Keratinocyte (primary cell): ENCODE measurements at regions not wholly inside any gene's neighbourhood (a gene's known extent, or its start where the extent isn't known, plus 50 kb on each side); places are given as distances from the start of the nearest gene placed in this dataset.

ENCODE experiments used
- DNase-seq: peaks from one replicate; pipeline ENCODE4 v3.0.0-alpha.2; 2011; ENCODE audit warnings: low read depth, missing footprints, low spot score
- FAIRE-seq: peaks from 2 replicates; lab custom pipeline; 2011; peaks lifted over from hg19 to GRCh38; lab: Jason Lieb, UNC
- H2AFZ ChIP-seq: 2 replicates; pipeline ENCODE4 v1.6.0; 2012; ENCODE audit warnings: low read length, control low read depth, inconsistent platforms; ENCODE audit not compliant: control insufficient read depth
- H3K27ac ChIP-seq: 2 replicates; pipeline ENCODE4 v1.5.1; 2011; ENCODE audit warnings: low read length; ENCODE audit not compliant: control insufficient read depth, insufficient read depth
- H3K27me3 ChIP-seq: 3 replicates; pipeline ENCODE4 v1.6.0; 2011; ENCODE audit warnings: low read length; ENCODE audit not compliant: control insufficient read depth, insufficient read depth; ENCODE audit errors: extremely low read depth
- H3K36me3 ChIP-seq, 2 experiments: 2 replicates in 1 of 2; 3 replicates in 1 of 2; pipeline ENCODE4 v1.5.1; 2011; ENCODE audit warnings: low read length in 2 of 2, mild to moderate bottlenecking in 1 of 2; ENCODE audit not compliant: control insufficient read depth in 2 of 2, insufficient read depth in 2 of 2; ENCODE audit errors: extremely low read depth in 1 of 2
- H3K4me1 ChIP-seq: 3 replicates; pipeline ENCODE4 v1.5.1; 2011; ENCODE audit warnings: low read length; ENCODE audit not compliant: control insufficient read depth, insufficient read depth; ENCODE audit errors: extremely low read depth
- H3K4me2 ChIP-seq: 3 replicates; pipeline ENCODE4 v1.6.0; 2011; ENCODE audit warnings: low read depth, low read length; ENCODE audit not compliant: control insufficient read depth, insufficient read depth; ENCODE audit errors: extremely low read depth
- H3K4me3 ChIP-seq, 3 experiments: fragments of 200-600 bp in 1 of 3; sonication (generic) in 1 of 3; 2 replicates in 2 of 3; 3 replicates in 1 of 3; pipeline ENCODE4 v1.5.1; 2011 to 2016; ENCODE audit warnings: low read length in 3 of 3, mild to moderate bottlenecking in 3 of 3, control low read depth in 2 of 3, inconsistent platforms in 1 of 3, low read depth in 1 of 3, mixed read lengths in 1 of 3, mixed run types in 1 of 3, moderate library complexity in 1 of 3; ENCODE audit not compliant: control insufficient read depth in 2 of 3, insufficient read depth in 2 of 3; ENCODE audit errors: extremely low read depth in 1 of 3
- H3K79me2 ChIP-seq: 2 replicates; pipeline ENCODE4 v1.6.0; 2012; ENCODE audit warnings: low read length; ENCODE audit not compliant: control insufficient read depth, insufficient read depth
- H3K9ac ChIP-seq: 3 replicates; pipeline ENCODE4 v1.6.0; 2011; ENCODE audit warnings: low read length; ENCODE audit not compliant: control insufficient read depth, insufficient read depth; ENCODE audit errors: extremely low read depth
- H3K9me1 ChIP-seq: 3 replicates; pipeline ENCODE4 v1.6.0; 2011; ENCODE audit warnings: low read length; ENCODE audit not compliant: control insufficient read depth, insufficient read depth; ENCODE audit errors: extremely low read depth
- H3K9me3 ChIP-seq: 2 replicates; pipeline ENCODE4 v1.5.1; 2012; ENCODE audit warnings: low read depth, low read length; ENCODE audit not compliant: control insufficient read depth
- H4K20me1 ChIP-seq: 3 replicates; pipeline ENCODE4 v1.6.0; 2011; ENCODE audit warnings: low read length; ENCODE audit not compliant: control insufficient read depth, insufficient read depth; ENCODE audit errors: extremely low read depth
- CTCF ChIP-seq, 3 experiments: IDR thresholded peaks in 1 of 3; conservative IDR thresholded peaks in 1 of 3; optimal IDR thresholded peaks in 1 of 3; 2 replicates in 2 of 3; 3 replicates in 1 of 3; pipeline versions ENCODE3 to v1.5.1; 2011; ENCODE audit warnings: low read length in 3 of 3, mild to moderate bottlenecking in 3 of 3, moderate library complexity in 2 of 3, control low read depth in 1 of 3, inconsistent platforms in 1 of 3; ENCODE audit not compliant: insufficient read depth in 2 of 3; ENCODE audit errors: extremely low read depth in 1 of 3
- EZH2 ChIP-seq: IDR thresholded peaks from one replicate; pipeline ENCODE4 v1.6.1; 2012; ENCODE audit warnings: inconsistent platforms, mild to moderate bottlenecking, low read length, moderate library complexity
- dilution Hi-C: fragments of 300-500 bp; cut with MboI; formaldehyde crosslinking; loops from one replicate; pipeline ENCODE4 v1.7.0; 2020; ENCODE audit warnings: low sequenced_read_pairs; ENCODE audit not compliant: extremely low pct_ligation_motif_present

GRCh38 chr2:172200495-172201085, 97.9 kb upstream of the DLX2 start:
- FAIRE-seq (peak; percentile 56), DNase-seq (no peak)
- no peak overlapping the region for H3K9ac ChIP-seq
- H4K20me1 ChIP-seq = no peaks in the 10 kb centered on the region
- no peaks in the 10 kb centered on the region for H3K79me2 ChIP-seq
- H3K27ac ChIP-seq = no peak overlapping the region
- no peak overlapping the region for H2AFZ ChIP-seq
- H3K9me3 ChIP-seq = peaks cover 3% of the 10 kb centered on the region
- dilution Hi-C loops = no loop called here
- peaks cover 34% of the 10 kb centered on the region for H3K4me1 ChIP-seq
- TF ChIP-seq EZH2 (no peak), CTCF (optimal IDR thresholded peaks at IDR 0.05 in 1 of 3, IDR thresholded peaks at IDR 0.05 in 1 of 3, conservative IDR thresholded peaks at IDR 0.05 in 1 of 3; ENCODE audit: extremely low read depth in 1 of 3, insufficient read depth in 2 of 3, low read length in 3 of 3) (peak in 2 of 3 experiments; percentile 54 to 57)
- H3K4me2 ChIP-seq = no peak overlapping the region
- no peaks in the 10 kb centered on the region for H3K9me1 ChIP-seq
- H3K4me3 ChIP-seq = no peak overlapping the region
- H3K27me3 ChIP-seq = no peaks in the 10 kb centered on the region
- no peaks in the 10 kb centered on the region for H3K36me3 ChIP-seq

- no peaks in the 10 kb centered on the region for H3K27me3 ChIP-seq
- dilution Hi-C loops = no loop called here
- no peak for FAIRE-seq
- H3K4me2 ChIP-seq = no peak overlapping the region
- peaks cover 7% of the 10 kb centered on the region for H3K4me1 ChIP-seq
- H3K27ac ChIP-seq = no peak overlapping the region
- no peaks in the 10 kb centered on the region for H4K20me1 ChIP-seq
- no peaks in the 10 kb centered on the region for H3K79me2 ChIP-seq
- H3K9me1 ChIP-seq = no peaks in the 10 kb centered on the region
- no peaks in the 10 kb centered on the region for H3K36me3 ChIP-seq
- H2AFZ ChIP-seq = no peak overlapping the region
- DNase-seq = no peak
- H3K9me3 ChIP-seq = peaks cover 3% of the 10 kb centered on the region
- no peak overlapping the region for H3K4me3 ChIP-seq
- no peak overlapping the region for H3K9ac ChIP-seq
- TF ChIP-seq EZH2 = no peak
- no peak for TF ChIP-seq CTCF (optimal IDR thresholded peaks at IDR 0.05 in 1 of 3, IDR thresholded peaks at IDR 0.05 in 1 of 3, conservative IDR thresholded peaks at IDR 0.05 in 1 of 3; ENCODE audit: extremely low read depth in 1 of 3, insufficient read depth in 2 of 3, low read length in 3 of 3)
These were observed 101.6 kb upstream of the DLX2 start for GRCh38 chr2:172204309-172204708.
